ENCODE measurements at regions not wholly inside any gene's neighbourhood (a gene's known extent, or its start where the extent isn't known, plus 50 kb on each side); places are given as distances from the start of the nearest gene placed in this dataset.

GRCh38 chr12:60863421-60863820 lies 1267.6 kb downstream of the SLC16A7 start:
- no peak for DNase-seq (ENCODE audit: low read depth in 2 of 2)

GRCh38 chr12:60872219-60872618 lies 1276.4 kb downstream of the SLC16A7 start:
- no peak for DNase-seq (ENCODE audit: low read depth in 2 of 2)

GRCh38 chr12:60872850-60873713 lies 1277.3 kb downstream of the SLC16A7 start:
- DNase-seq (ENCODE audit: low read depth in 2 of 2), result no peak

- no peak for DNase-seq (ENCODE audit: low read depth in 2 of 2)
Measured at GRCh38 chr12:60874091-60874490, 1278.3 kb downstream of the SLC16A7 start.

- DNase-seq (ENCODE audit: low read depth in 2 of 2), result no peak
Measured at GRCh38 chr12:60920841-60921495, 1325.1 kb downstream of the SLC16A7 start.

GRCh38 chr12:60921541-60921940 lies 1325.7 kb downstream of the SLC16A7 start:
- DNase-seq (ENCODE audit: low read depth in 2 of 2), result no peak

- no peak for DNase-seq (ENCODE audit: low read depth in 2 of 2)
Measured at GRCh38 chr12:60926256-60926655, 1330.4 kb downstream of the SLC16A7 start.

- DNase-seq (ENCODE audit: low read depth in 2 of 2), result no peak
Measured at GRCh38 chr12:60930151-60930550, 1330.1 kb upstream of the USP15 start.

- no peak for DNase-seq (ENCODE audit: low read depth in 2 of 2)
Measured at GRCh38 chr12:60935981-60936761, 1324.0 kb upstream of the USP15 start.

GRCh38 chr12:60947533-60947932 lies 1312.7 kb upstream of the USP15 start:
- DNase-seq (ENCODE audit: low read depth in 2 of 2), result no peak

GRCh38 chr12:60967128-60967527 lies 1293.1 kb upstream of the USP15 start:
- DNase-seq (ENCODE audit: low read depth in 2 of 2), result no peak

- DNase-seq (ENCODE audit: low read depth in 2 of 2), result no peak
Measured at GRCh38 chr12:60977966-60978365, 1282.2 kb upstream of the USP15 start.

GRCh38 chr12:60980558-60980957 lies 1279.6 kb upstream of the USP15 start:
- no peak for DNase-seq (ENCODE audit: low read depth in 2 of 2)

GRCh38 chr12:60981473-60981872 lies 1278.7 kb upstream of the USP15 start:
- DNase-seq (ENCODE audit: low read depth in 2 of 2), result no peak

GRCh38 chr12:60992087-60992486 lies 1268.1 kb upstream of the USP15 start:
- no peak for DNase-seq (ENCODE audit: low read depth in 2 of 2)

GRCh38 chr12:60995256-60995825 lies 1264.9 kb upstream of the USP15 start:
- no peak for DNase-seq (ENCODE audit: low read depth in 2 of 2)

- no peak for DNase-seq (ENCODE audit: low read depth in 2 of 2)
Measured at GRCh38 chr12:60997869-60998378, 1262.3 kb upstream of the USP15 start.

GRCh38 chr12:61009192-61009591 lies 1251.0 kb upstream of the USP15 start:
- no peak for DNase-seq (ENCODE audit: low read depth in 2 of 2)

- DNase-seq (ENCODE audit: low read depth in 2 of 2), result no peak
Measured at GRCh38 chr12:61011767-61012423, 1248.3 kb upstream of the USP15 start.

GRCh38 chr12:61018571-61018970 lies 1241.6 kb upstream of the USP15 start:
- no peak for DNase-seq (ENCODE audit: low read depth in 2 of 2)

GRCh38 chr12:61023231-61023630 lies 1237.0 kb upstream of the USP15 start:
- no peak for DNase-seq (ENCODE audit: low read depth in 2 of 2)

All from stimulated activated CD4-positive, alpha-beta T cell treated with anti-CD3 and anti-CD28 coated beads, Interleukin-1b, Interleukin-23, amount 100 ng/mL, for 1 hour (primary cell).